Transverse colon (tissue), 3 donors: ENCODE measurements at regions not wholly inside any gene's neighbourhood (a gene's known extent, or its start where the extent isn't known, plus 50 kb on each side); places are given as distances from the start of the nearest gene placed in this dataset.

Experiments used
- CTCF ChIP-seq, 5 experiments: fragments of 200-600 bp in 3 of 5; fragments of 450-650 bp in 2 of 5; sonication (generic) in 3 of 5; IDR thresholded peaks; 1 replicate in 2 of 5; 2 replicates in 3 of 5; pipeline ENCODE4 v1.5.1; 2016 to 2017; ENCODE audit warnings: antibody characterized with exemption in 5 of 5, inconsistent platforms in 3 of 5, mild to moderate bottlenecking in 2 of 5, moderate library complexity in 1 of 5
- POLR2A ChIP-seq: fragments of 450-650 bp; IDR thresholded peaks from one replicate; pipeline ENCODE4 v1.6.1; 2016; ENCODE audit warnings: antibody characterized with exemption, mild to moderate bottlenecking, moderate library complexity

GRCh38 chr1:778451-779278, 92.2 kb upstream of the OR4F16 start:
- TF ChIP-seq CTCF (IDR thresholded peaks at IDR 0.05) (peak; percentile 23 to 84 (median 41)), POLR2A (peak; percentile 96)
